CD4-positive, alpha-beta T cell (primary cell): ENCODE measurements at regions not wholly inside any gene's neighbourhood (a gene's known extent, or its start where the extent isn't known, plus 50 kb on each side); places are given as distances from the start of the nearest gene placed in this dataset.

Experiments used
- ATAC-seq: fragments of 200-7000 bp; cut with Tn5 transposase; one replicate; pipeline ENCODE4 v1.10.0; 2022; ENCODE audit warnings: mild to moderate bottlenecking; ENCODE audit not compliant: poor library complexity
- CTCF ChIA-PET: fragments of 350-600 bp; sonication (Branson Sonifier 250); formaldehyde crosslinking; loops from one replicate; lab custom pipeline; 2021; ENCODE audit warnings: antibody characterized with exemption, inconsistent platforms; lab: Charles Lee
- POLR2A ChIA-PET: fragments of 350-600 bp; sonication (Branson Sonifier 250); formaldehyde crosslinking; loops from one replicate; lab custom pipeline; 2021; ENCODE audit warnings: antibody characterized with exemption, inconsistent platforms; lab: Charles Lee
- DNase-seq, 14 experiments: peaks; one replicate each; pipeline ENCODE4 v3.0.0-alpha.2; 2013 to 2020; ENCODE audit warnings: mixed read lengths in 2 of 14
- H3K27ac ChIP-seq, 2 donors: one replicate each; pipeline versions ENCODE4 v1.5.1 to v1.7.0; 2013; ENCODE audit warnings: low read length in 2 of 2, low read depth in 1 of 2, mild to moderate bottlenecking in 1 of 2
- H3K27me3 ChIP-seq, 2 experiments: 1 replicate in 1 of 2; 2 replicates in 1 of 2; pipeline versions ENCODE4 v1.6.1 to v1.7.0; 2013; ENCODE audit warnings: low read length in 2 of 2, control low read depth in 1 of 2, mild to moderate bottlenecking in 1 of 2, moderate library complexity in 1 of 2; ENCODE audit not compliant: insufficient read depth in 2 of 2, control insufficient read depth in 1 of 2
- H3K36me3 ChIP-seq: one replicate; pipeline ENCODE4 v1.6.1; 2013; ENCODE audit warnings: low read length, control low read depth; ENCODE audit not compliant: insufficient read depth
- H3K4me1 ChIP-seq: one replicate; pipeline ENCODE4 v1.6.1; 2013; ENCODE audit warnings: low read length, control low read depth; ENCODE audit not compliant: insufficient read depth
- H3K4me3 ChIP-seq: one replicate; pipeline ENCODE4 v1.5.1; 2013; ENCODE audit warnings: mild to moderate bottlenecking, low read length, moderate library complexity
- H3K9me3 ChIP-seq, 2 experiments: 1 replicate in 1 of 2; 2 replicates in 1 of 2; pipeline versions ENCODE4 v1.6.1 to v1.7.0; 2013; ENCODE audit warnings: low read length in 2 of 2, mild to moderate bottlenecking in 2 of 2, control low read depth in 1 of 2, moderate library complexity in 1 of 2; ENCODE audit not compliant: control insufficient read depth in 1 of 2, insufficient read depth in 1 of 2
- H3K27ac Mint-ChIP-seq: one replicate; pipeline ENCODE4 v1.8.0; 2020; ENCODE audit warnings: mixed read lengths
- H3K27me3 Mint-ChIP-seq: one replicate; pipeline ENCODE4 v1.8.0; 2021; ENCODE audit warnings: mixed read lengths
- H3K36me3 Mint-ChIP-seq: one replicate; pipeline ENCODE4 v1.8.0; 2021; ENCODE audit warnings: low read depth, mixed read lengths
- H3K4me1 Mint-ChIP-seq: one replicate; pipeline ENCODE4 v1.8.0; 2021; ENCODE audit warnings: low read depth, mixed read lengths
- H3K4me3 Mint-ChIP-seq: one replicate; pipeline ENCODE4 v1.8.0; 2020; ENCODE audit warnings: mild to moderate bottlenecking, mixed read lengths
- H3K9me3 Mint-ChIP-seq: one replicate; pipeline ENCODE4 v1.8.0; 2020; ENCODE audit warnings: mixed read lengths
- CTCF ChIP-seq: fragments of 200-600 bp; IDR thresholded peaks from one replicate; pipeline ENCODE4 v1.8.0; 2022; ENCODE audit warnings: antibody characterized with exemption, mild to moderate bottlenecking
- intact Hi-C, 2 experiments: fragments of 100-400 bp; cut with DNase I in 1 of 2; cut with micrococcal nuclease in 1 of 2; formaldehyde crosslinking; loops; one replicate each; pipeline versions ENCODE4 v1.15.1 to v1.9.0; 2023 to 2025; cut with DNase I, micrococcal nuclease

- Mint-ChIP-seq H3K4me1 (no peaks in the 10 kb centered on the region), H3K36me3 (no peaks in the 10 kb centered on the region), H3K27me3 (no peaks in the 10 kb centered on the region), H3K4me3 (no peak overlapping the region), H3K9me3 (peaks cover 5% of the 10 kb centered on the region), H3K27ac (no peak overlapping the region)
- Histone ChIP-seq H3K4me1 (no peaks in the 10 kb centered on the region), H3K27ac (no peak overlapping the region), H3K4me3 (no peak overlapping the region), H3K9me3 (peaks cover 0 to 9% of the 10 kb centered on the region in 2 experiments), H3K27me3 (no peaks in the 10 kb centered on the region), H3K36me3 (no peaks in the 10 kb centered on the region)
- no peak for TF ChIP-seq CTCF
- no peak for ATAC-seq
- DNase-seq, result no peak
- ChIA-PET POLR2A (no interaction called here), CTCF (no interaction called here)
- intact Hi-C loops, result no loop called here
These were observed 1410.4 kb downstream of the EPHA7 start for GRCh38 chr6:92008757-92009502.

DNA sequence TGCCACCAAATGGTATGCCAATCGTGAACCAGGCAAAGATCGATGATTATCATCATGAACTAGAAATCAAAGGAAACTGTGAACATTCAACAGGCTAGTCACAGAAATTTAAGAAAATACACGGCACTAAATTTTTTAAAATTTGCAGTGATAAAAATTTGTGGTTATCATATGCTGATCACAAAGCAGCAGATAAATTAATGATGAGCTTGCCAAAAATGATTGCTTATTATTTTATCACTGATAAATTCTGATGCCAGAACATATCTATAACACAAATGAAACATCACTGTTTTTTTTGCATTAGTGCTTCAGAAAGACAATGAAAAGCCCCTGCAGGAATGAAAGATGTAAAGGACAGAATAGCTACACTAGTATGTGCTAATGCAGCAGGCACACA is 1413.2 kb upstream of the MAP3K7 start:
- ChIA-PET CTCF (no interaction called here), POLR2A (no interaction called here)
- H3K27ac Mint-ChIP-seq, result no peak overlapping the region
- intact Hi-C loops, result no loop called here
- Histone ChIP-seq H3K4me3 (no peak overlapping the region), H3K4me1 (no peaks in the 10 kb centered on the region), H3K27ac (no peak overlapping the region), H3K27me3 (no peaks in the 10 kb centered on the region), H3K36me3 (no peaks in the 10 kb centered on the region), H3K9me3 (no peaks in the 10 kb centered on the region)
- ATAC-seq (no peak), DNase-seq (no peak)
- no peaks in the 10 kb centered on the region for H3K4me1 Mint-ChIP-seq
- no peak overlapping the region for H3K4me3 Mint-ChIP-seq
- H3K36me3 Mint-ChIP-seq, result no peaks in the 10 kb centered on the region
- H3K27me3 Mint-ChIP-seq, result no peaks in the 10 kb centered on the region
- TF ChIP-seq CTCF, result no peak
- H3K9me3 Mint-ChIP-seq, result peaks cover 4% of the 10 kb centered on the region

DNA sequence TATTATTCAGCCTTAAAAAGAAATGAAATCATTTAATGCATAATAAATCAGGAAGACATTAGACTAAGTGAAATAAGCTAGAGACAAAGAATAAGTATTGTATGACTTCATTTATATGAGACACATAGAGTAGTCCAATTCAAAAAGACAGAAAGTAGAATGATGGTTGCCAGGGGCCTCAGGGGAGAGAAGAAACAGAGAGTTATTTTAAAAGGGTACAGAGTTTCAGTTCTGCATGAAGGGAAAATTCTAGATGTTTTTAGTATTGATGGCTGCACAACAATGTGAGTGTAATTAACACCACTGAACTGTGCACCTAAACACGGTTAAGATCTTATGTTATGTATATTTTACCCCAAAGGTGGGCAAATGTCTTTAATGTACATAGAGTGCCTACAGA is 1407.9 kb upstream of the MAP3K7 start:
- Mint-ChIP-seq H3K4me1 (no peaks in the 10 kb centered on the region), H3K27me3 (no peaks in the 10 kb centered on the region), H3K4me3 (no peak overlapping the region), H3K27ac (no peak overlapping the region), H3K9me3 (peaks cover 8% of the 10 kb centered on the region), H3K36me3 (no peaks in the 10 kb centered on the region)
- Histone ChIP-seq H3K9me3 (no peaks in the 10 kb centered on the region), H3K36me3 (no peaks in the 10 kb centered on the region), H3K4me3 (no peak overlapping the region), H3K27me3 (no peaks in the 10 kb centered on the region), H3K27ac (no peak overlapping the region), H3K4me1 (no peaks in the 10 kb centered on the region)
- no peak for TF ChIP-seq CTCF
- ATAC-seq (no peak), DNase-seq (no peak)
- ChIA-PET CTCF (no interaction called here), POLR2A (no interaction called here)
- intact Hi-C loops, result no loop called here
